C4-2B (cell line): ENCODE measurements at regions not wholly inside any gene's neighbourhood (a gene's known extent, or its start where the extent isn't known, plus 50 kb on each side); places are given as distances from the start of the nearest gene placed in this dataset.

Experiments
- CTCF ChIP-seq: fragments of 450-650 bp; conservative IDR thresholded peaks from 2 replicates; pipeline ENCODE4 v1.5.1; 2017; ENCODE audit warnings: mild to moderate bottlenecking
- ZFX ChIP-seq: fragments of 450-650 bp; IDR thresholded peaks from 2 replicates; pipeline ENCODE4 v1.6.1; 2017

GRCh38 chr19:30156646-30157045 is 214.6 kb downstream of the URI1 start:
- TF ChIP-seq CTCF (no peak), ZFX (no peak)
